NCI-H1436 (cell line): ENCODE measurements at regions not wholly inside any gene's neighbourhood (a gene's known extent, or its start where the extent isn't known, plus 50 kb on each side); places are given as distances from the start of the nearest gene placed in this dataset.

ENCODE experiments used
- DNase-seq: peaks from one replicate; lab custom pipeline; 2025; lab: John Stamatoyannopoulos, UW

- no peak for DNase-seq
These were observed 53.1 kb upstream of the BCO1 start for GRCh38 chr16:81185416-81185815.

- peak; percentile 88 for DNase-seq
These were observed 57.3 kb upstream of the BCO1 start for GRCh38 chr16:81181013-81181720.

GRCh38 chr16:81180578-81180977 lies 57.9 kb upstream of the BCO1 start:
- DNase-seq: no peak

- DNase-seq: no peak
These were observed 59.3 kb upstream of the BCO1 start for GRCh38 chr16:81179219-81179618.

- DNase-seq: no peak
These were observed 63.1 kb upstream of the BCO1 start for GRCh38 chr16:81175325-81175891.

- DNase-seq: no peak
These were observed 63.7 kb upstream of the BCO1 start for GRCh38 chr16:81174644-81175324.

- no peak for DNase-seq
These were observed 65.5 kb upstream of the BCO1 start for GRCh38 chr16:81172769-81173658.

GRCh38 chr16:81170824-81171223 lies 67.7 kb upstream of the BCO1 start:
- no peak for DNase-seq

GRCh38 chr16:81168406-81168805 lies 70.1 kb upstream of the BCO1 start:
- DNase-seq: no peak

GRCh38 chr16:81167851-81168250 lies 70.6 kb upstream of the BCO1 start:
- no peak for DNase-seq

GRCh38 chr16:81166417-81167300 lies 70.5 kb upstream of the GCSH start:
- DNase-seq: no peak

GRCh38 chr16:81165411-81166097 lies 69.4 kb upstream of the GCSH start:
- DNase-seq: no peak

GRCh38 chr16:81164958-81165357 lies 68.8 kb upstream of the GCSH start:
- DNase-seq: no peak

- DNase-seq: peak; percentile 74
These were observed 68.3 kb upstream of the GCSH start for GRCh38 chr16:81164481-81164880.

GRCh38 chr16:81163671-81164070 lies 67.5 kb upstream of the GCSH start:
- no peak for DNase-seq

- DNase-seq: no peak
These were observed 62.8 kb upstream of the GCSH start for GRCh38 chr16:81158964-81159363.

GRCh38 chr16:81155769-81156168 lies 59.6 kb upstream of the GCSH start:
- no peak for DNase-seq

- DNase-seq: no peak
These were observed 55.6 kb upstream of the GCSH start for GRCh38 chr16:81151648-81152310.

- DNase-seq: no peak
These were observed 53.4 kb upstream of the GCSH start for GRCh38 chr16:81149614-81150013.

- no peak for DNase-seq
These were observed 52.1 kb upstream of the GCSH start for GRCh38 chr16:81148277-81148676.
